ENCODE measurements at regions not wholly inside any gene's neighbourhood (a gene's known extent, or its start where the extent isn't known, plus 50 kb on each side); places are given as distances from the start of the nearest gene placed in this dataset.
"Not testable (repeated sequence)": the region's sequence is repeated elsewhere in the genome, so short reads cannot be mapped to it uniquely, and the experiment has no call there.

- no peak for DNase-seq (ENCODE audit: low read depth)
These were observed 204.4 kb downstream of the TMX1 start for GRCh38 chr14:51444353-51445000.

- no peak for DNase-seq (ENCODE audit: low read depth)
These were observed 204.9 kb downstream of the TMX1 start for GRCh38 chr14:51445001-51445390.

GRCh38 chr14:51446771-51447170 is 204.9 kb upstream of the FRMD6 start:
- DNase-seq (ENCODE audit: low read depth) = no peak

- DNase-seq (ENCODE audit: low read depth) = no peak
These were observed 204.3 kb upstream of the FRMD6 start for GRCh38 chr14:51447411-51447810.

GRCh38 chr14:51448831-51449670 is 202.7 kb upstream of the FRMD6 start:
- DNase-seq (ENCODE audit: low read depth) = no peak

- DNase-seq (ENCODE audit: low read depth) = no peak
These were observed 202.0 kb upstream of the FRMD6 start for GRCh38 chr14:51449681-51450080.

- no peak for DNase-seq (ENCODE audit: low read depth)
These were observed 200.1 kb upstream of the FRMD6 start for GRCh38 chr14:51451561-51451960.

- no peak for DNase-seq (ENCODE audit: low read depth)
These were observed 197.8 kb upstream of the FRMD6 start for GRCh38 chr14:51453869-51454268.

- DNase-seq (ENCODE audit: low read depth) = no peak
These were observed 197.4 kb upstream of the FRMD6 start for GRCh38 chr14:51454351-51454750.

GRCh38 chr14:51455041-51455835 is 196.5 kb upstream of the FRMD6 start:
- no peak for DNase-seq (ENCODE audit: low read depth)

GRCh38 chr14:51457843-51458562 is 193.7 kb upstream of the FRMD6 start:
- DNase-seq (ENCODE audit: low read depth) = no peak

GRCh38 chr14:51458563-51458955 is 193.2 kb upstream of the FRMD6 start:
- DNase-seq (ENCODE audit: low read depth) = no peak

GRCh38 chr14:51460011-51460410 is 191.7 kb upstream of the FRMD6 start:
- no peak for DNase-seq (ENCODE audit: low read depth)

GRCh38 chr14:51462182-51462581 is 189.5 kb upstream of the FRMD6 start:
- no peak for DNase-seq (ENCODE audit: low read depth)

- no peak for DNase-seq (ENCODE audit: low read depth)
These were observed 189.0 kb upstream of the FRMD6 start for GRCh38 chr14:51462706-51463105.

GRCh38 chr14:51463461-51463860 is 188.2 kb upstream of the FRMD6 start:
- DNase-seq (ENCODE audit: low read depth) = no peak

GRCh38 chr14:51464411-51464810 is 187.3 kb upstream of the FRMD6 start:
- DNase-seq (ENCODE audit: low read depth) = no peak

GRCh38 chr14:51465486-51465885 is 186.2 kb upstream of the FRMD6 start:
- DNase-seq (ENCODE audit: low read depth) = no peak

- not testable (repeated sequence) for DNase-seq (ENCODE audit: low read depth)
These were observed 184.3 kb upstream of the FRMD6 start for GRCh38 chr14:51467392-51467791.

- DNase-seq (ENCODE audit: low read depth) = no peak
These were observed 183.2 kb upstream of the FRMD6 start for GRCh38 chr14:51468523-51468922.

- no peak for DNase-seq (ENCODE audit: low read depth)
These were observed 178.8 kb upstream of the FRMD6 start for GRCh38 chr14:51472881-51473280.

- no peak for DNase-seq (ENCODE audit: low read depth)
These were observed 178.4 kb upstream of the FRMD6 start for GRCh38 chr14:51473351-51473750.

Measured in stimulated activated CD8-positive, alpha-beta memory T cell treated with anti-CD3 and anti-CD28 coated beads, Interleukin-4, amount 100 ng/mL, for 24 hours (primary cell).